ENCODE measurements at regions not wholly inside any gene's neighbourhood (a gene's known extent, or its start where the extent isn't known, plus 50 kb on each side); places are given as distances from the start of the nearest gene placed in this dataset.

GRCh38 chr11:34823639-34824038, 92.5 kb downstream of the APIP start:
- TF ChIP-seq CTCF (conservative IDR thresholded peaks at IDR 0.05 in 1 of 2, IDR thresholded peaks at IDR 0.05 in 1 of 2; ENCODE audit: extremely low read depth in 1 of 2, insufficient read depth in 1 of 2, low read depth in 1 of 2, low read length in 2 of 2) (no peak), EZH2 (IDR thresholded peaks at IDR 0.05; ENCODE audit: borderline replicate concordance, low read length) (no peak)
